Panc1 (cell line): ENCODE measurements at regions not wholly inside any gene's neighbourhood (a gene's known extent, or its start where the extent isn't known, plus 50 kb on each side); places are given as distances from the start of the nearest gene placed in this dataset.

Experiments used
- ATAC-seq: fragments of 200-7000 bp; cut with Tn5 transposase; 2 replicates; pipeline ENCODE4 v1.9.1; 2020; ENCODE audit warnings: mild to moderate bottlenecking, moderate library complexity
- BruUV-seq: library from RNA; stranded (reverse); fragments of 400-500 nt; replicated peaks from 2 replicates; lab custom pipeline; 2021; lab: Mats Ljungman, UMichigan
- CTCF ChIA-PET: fragments of 300-600 bp; sonication (Branson Sonifier 250); formaldehyde crosslinking; loops from one replicate; lab custom pipeline; 2022; ENCODE audit warnings: antibody characterized with exemption; lab: Charles Lee
- POLR2A ChIA-PET: fragments of 300-600 bp; sonication (Branson Sonifier 250); formaldehyde crosslinking; loops from one replicate; lab custom pipeline; 2022; ENCODE audit warnings: antibody characterized with exemption; lab: Charles Lee
- DNase-seq: peaks from one replicate; pipeline ENCODE4 v3.0.0-alpha.2; 2010; ENCODE audit warnings: low read depth, low spot score
- H3K27ac ChIP-seq: 2 replicates; pipeline ENCODE4 v1.5.1; 2011; ENCODE audit warnings: mild to moderate bottlenecking, low read length, inconsistent platforms
- H3K27me3 ChIP-seq: fragments of 200-500 bp; sonication (Bioruptor generic); 2 replicates; pipeline ENCODE4 v1.6.0; 2014; ENCODE audit warnings: low read length, inconsistent platforms; ENCODE audit not compliant: control insufficient read depth, insufficient read depth
- H3K36me3 ChIP-seq: fragments of 200-500 bp; sonication (Bioruptor generic); 2 replicates; pipeline ENCODE4 v1.5.1; 2014; ENCODE audit warnings: inconsistent platforms, mild to moderate bottlenecking, low read length, moderate library complexity; ENCODE audit not compliant: control insufficient read depth, insufficient read depth
- H3K4me1 ChIP-seq: 2 replicates; pipeline ENCODE4 v1.5.1; 2011; ENCODE audit warnings: inconsistent platforms, mild to moderate bottlenecking, low read length, moderate library complexity; ENCODE audit not compliant: control insufficient read depth, insufficient read depth
- H3K4me3 ChIP-seq, 2 experiments: 2 replicates each; pipeline ENCODE4 v1.5.1; 2011 to 2012; ENCODE audit warnings: low read depth in 2 of 2, low read length in 2 of 2, mild to moderate bottlenecking in 2 of 2, inconsistent platforms in 1 of 2, moderate library complexity in 1 of 2
- H3K9me3 ChIP-seq: fragments of 200-500 bp; sonication (Bioruptor generic); 2 replicates; pipeline ENCODE4 v1.5.1; 2014; ENCODE audit warnings: low read depth, mild to moderate bottlenecking, inconsistent platforms, low read length, moderate library complexity; ENCODE audit not compliant: control insufficient read depth, insufficient read depth
- POLR2AphosphoS5 ChIP-seq: IDR thresholded peaks from 2 replicates; pipeline ENCODE4 v1.6.1; 2012; ENCODE audit warnings: mild to moderate bottlenecking, low read depth, low read length, moderate library complexity
- SIN3A ChIP-seq: IDR thresholded peaks from 2 replicates; pipeline ENCODE4 v1.6.1; 2012; ENCODE audit warnings: low read depth, mild to moderate bottlenecking, low read length, moderate library complexity, borderline replicate concordance; ENCODE audit not compliant: insufficient read depth
- TCF7L2 ChIP-seq: IDR thresholded peaks from 2 replicates; pipeline ENCODE4 v1.6.1; 2011; ENCODE audit warnings: mild to moderate bottlenecking, low read depth, low read length, inconsistent platforms
- in situ Hi-C: cut with HindIII; loops from 2 replicates; pipeline ENCODE4 v1.10.0; 2016; ENCODE audit warnings: low sequenced_read_pairs, low pct_unique_long_range_greater_than_20kb
- intact Hi-C: fragments of 100-400 bp; cut with micrococcal nuclease; formaldehyde crosslinking; loops from one replicate; pipeline ENCODE4 v1.10.0; 2022; ENCODE audit not compliant: unreplicated experiment
- TF ChIP-seq, protein P1 (sequence below): fragments of 450-650 bp; IDR thresholded peaks from 2 replicates; pipeline ENCODE4 v1.5.1; 2017; ENCODE audit warnings: mild to moderate bottlenecking
- TF ChIP-seq, protein P2 (sequence below), 2 experiments: IDR thresholded peaks; 2 replicates each; pipeline ENCODE4 v1.6.1; 2011 to 2012; ENCODE audit warnings: low read depth in 2 of 2, control low read depth in 1 of 2, low read length in 1 of 2, mild to moderate bottlenecking in 1 of 2, moderate library complexity in 1 of 2; ENCODE audit not compliant: insufficient read depth in 1 of 2

DNA sequence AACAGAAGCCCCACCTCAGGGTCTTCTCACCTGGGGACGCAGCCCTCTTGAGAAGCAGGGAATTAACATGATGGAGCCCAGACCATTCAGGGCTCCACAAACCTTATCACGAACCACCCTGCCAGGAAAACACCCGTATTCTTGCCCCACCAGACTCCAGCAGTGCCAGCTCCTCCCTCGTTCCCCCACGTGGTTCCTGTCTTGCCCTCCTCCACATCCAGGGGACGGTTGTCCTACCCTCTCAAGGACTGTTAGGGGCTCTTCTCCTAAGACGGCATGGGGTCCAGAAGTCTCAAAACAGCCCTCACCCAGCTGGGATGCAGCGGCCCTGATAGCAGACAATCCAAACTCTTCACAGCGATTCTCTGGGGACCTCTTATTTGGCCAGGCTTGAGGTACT is 372.2 kb upstream of the HS6ST1 start:
- TF ChIP-seq, protein P1, sequence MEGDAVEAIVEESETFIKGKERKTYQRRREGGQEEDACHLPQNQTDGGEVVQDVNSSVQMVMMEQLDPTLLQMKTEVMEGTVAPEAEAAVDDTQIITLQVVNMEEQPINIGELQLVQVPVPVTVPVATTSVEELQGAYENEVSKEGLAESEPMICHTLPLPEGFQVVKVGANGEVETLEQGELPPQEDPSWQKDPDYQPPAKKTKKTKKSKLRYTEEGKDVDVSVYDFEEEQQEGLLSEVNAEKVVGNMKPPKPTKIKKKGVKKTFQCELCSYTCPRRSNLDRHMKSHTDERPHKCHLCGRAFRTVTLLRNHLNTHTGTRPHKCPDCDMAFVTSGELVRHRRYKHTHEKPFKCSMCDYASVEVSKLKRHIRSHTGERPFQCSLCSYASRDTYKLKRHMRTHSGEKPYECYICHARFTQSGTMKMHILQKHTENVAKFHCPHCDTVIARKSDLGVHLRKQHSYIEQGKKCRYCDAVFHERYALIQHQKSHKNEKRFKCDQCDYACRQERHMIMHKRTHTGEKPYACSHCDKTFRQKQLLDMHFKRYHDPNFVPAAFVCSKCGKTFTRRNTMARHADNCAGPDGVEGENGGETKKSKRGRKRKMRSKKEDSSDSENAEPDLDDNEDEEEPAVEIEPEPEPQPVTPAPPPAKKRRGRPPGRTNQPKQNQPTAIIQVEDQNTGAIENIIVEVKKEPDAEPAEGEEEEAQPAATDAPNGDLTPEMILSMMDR = no peak
- TF ChIP-seq, protein P2, sequence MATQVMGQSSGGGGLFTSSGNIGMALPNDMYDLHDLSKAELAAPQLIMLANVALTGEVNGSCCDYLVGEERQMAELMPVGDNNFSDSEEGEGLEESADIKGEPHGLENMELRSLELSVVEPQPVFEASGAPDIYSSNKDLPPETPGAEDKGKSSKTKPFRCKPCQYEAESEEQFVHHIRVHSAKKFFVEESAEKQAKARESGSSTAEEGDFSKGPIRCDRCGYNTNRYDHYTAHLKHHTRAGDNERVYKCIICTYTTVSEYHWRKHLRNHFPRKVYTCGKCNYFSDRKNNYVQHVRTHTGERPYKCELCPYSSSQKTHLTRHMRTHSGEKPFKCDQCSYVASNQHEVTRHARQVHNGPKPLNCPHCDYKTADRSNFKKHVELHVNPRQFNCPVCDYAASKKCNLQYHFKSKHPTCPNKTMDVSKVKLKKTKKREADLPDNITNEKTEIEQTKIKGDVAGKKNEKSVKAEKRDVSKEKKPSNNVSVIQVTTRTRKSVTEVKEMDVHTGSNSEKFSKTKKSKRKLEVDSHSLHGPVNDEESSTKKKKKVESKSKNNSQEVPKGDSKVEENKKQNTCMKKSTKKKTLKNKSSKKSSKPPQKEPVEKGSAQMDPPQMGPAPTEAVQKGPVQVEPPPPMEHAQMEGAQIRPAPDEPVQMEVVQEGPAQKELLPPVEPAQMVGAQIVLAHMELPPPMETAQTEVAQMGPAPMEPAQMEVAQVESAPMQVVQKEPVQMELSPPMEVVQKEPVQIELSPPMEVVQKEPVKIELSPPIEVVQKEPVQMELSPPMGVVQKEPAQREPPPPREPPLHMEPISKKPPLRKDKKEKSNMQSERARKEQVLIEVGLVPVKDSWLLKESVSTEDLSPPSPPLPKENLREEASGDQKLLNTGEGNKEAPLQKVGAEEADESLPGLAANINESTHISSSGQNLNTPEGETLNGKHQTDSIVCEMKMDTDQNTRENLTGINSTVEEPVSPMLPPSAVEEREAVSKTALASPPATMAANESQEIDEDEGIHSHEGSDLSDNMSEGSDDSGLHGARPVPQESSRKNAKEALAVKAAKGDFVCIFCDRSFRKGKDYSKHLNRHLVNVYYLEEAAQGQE (IDR thresholded peaks at IDR 0.05; ENCODE audit: insufficient read depth in 1 of 2, low read depth in 2 of 2, low read length in 1 of 2) = no peak
- TF ChIP-seq POLR2AphosphoS5 (no peak), SIN3A (no peak), TCF7L2 (no peak)
- H3K4me1 ChIP-seq = no peaks in the 10 kb centered on the region
- no TSS peak for BruUV-seq
- in situ Hi-C loops = no loop called here
- no peak overlapping the region for H3K4me3 ChIP-seq
- H3K27me3 ChIP-seq = peaks cover 6% of the 10 kb centered on the region
- H3K36me3 ChIP-seq = no peaks in the 10 kb centered on the region
- ATAC-seq (no peak), DNase-seq (no peak)
- H3K27ac ChIP-seq = no peak overlapping the region
- ChIA-PET CTCF (no interaction called here), POLR2A (no interaction called here)
- no peaks in the 10 kb centered on the region for H3K9me3 ChIP-seq
- intact Hi-C loops = no loop called here

DNA sequence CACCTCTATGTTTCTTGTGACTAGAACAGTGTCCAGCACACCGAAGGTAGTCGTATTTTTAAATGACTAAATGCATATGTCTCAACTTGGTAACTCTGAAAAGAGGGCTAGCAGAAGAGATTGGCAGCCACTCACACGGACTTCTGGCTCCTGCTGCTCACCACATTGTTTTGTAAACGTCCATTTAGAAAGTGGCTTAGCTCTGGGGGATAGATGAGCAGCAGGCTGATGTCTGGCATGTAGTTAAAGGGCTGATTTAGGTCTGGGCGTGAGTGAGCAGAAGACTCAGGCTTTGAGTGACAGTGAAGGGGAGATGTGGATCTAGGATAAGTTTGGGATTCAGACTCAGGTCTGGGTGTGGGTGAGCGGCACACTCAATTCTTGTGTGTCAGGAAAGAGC is 372.9 kb upstream of the HS6ST1 start:
- no peaks in the 10 kb centered on the region for H3K9me3 ChIP-seq
- BruUV-seq = no TSS peak
- peaks cover 6% of the 10 kb centered on the region for H3K27me3 ChIP-seq
- in situ Hi-C loops (no loop called here), intact Hi-C loops (no loop called here)
- ChIA-PET POLR2A (no interaction called here), CTCF (no interaction called here)
- TF ChIP-seq, protein P2 (IDR thresholded peaks at IDR 0.05; ENCODE audit: insufficient read depth in 1 of 2, low read depth in 2 of 2, low read length in 1 of 2) = no peak
- TF ChIP-seq, protein P1 = no peak
- TF ChIP-seq TCF7L2 (no peak), SIN3A (no peak), POLR2AphosphoS5 (no peak)
- no peak for DNase-seq
- no peak overlapping the region for H3K27ac ChIP-seq
- ATAC-seq = no peak
- H3K4me3 ChIP-seq = no peak overlapping the region
- no peaks in the 10 kb centered on the region for H3K4me1 ChIP-seq
- H3K36me3 ChIP-seq = no peaks in the 10 kb centered on the region
